GM12873 (cell line): ENCODE measurements at regions not wholly inside any gene's neighbourhood (a gene's known extent, or its start where the extent isn't known, plus 50 kb on each side); places are given as distances from the start of the nearest gene placed in this dataset.

Experiments used
- CTCF ChIP-seq: IDR thresholded peaks from 2 replicates; pipeline ENCODE4 v1.5.1; 2012; ENCODE audit warnings: low read depth, mild to moderate bottlenecking, moderate library complexity, low read length, control low read depth; ENCODE audit not compliant: insufficient read depth; ENCODE audit errors: missing control alignments

- TF ChIP-seq CTCF: no peak
Observed at GRCh38 chr4:73001885-73002284, 67.6 kb downstream of the COX18 start.

- TF ChIP-seq CTCF: no peak
Observed at GRCh38 chr4:72997409-72997808, 72.1 kb downstream of the COX18 start.

- TF ChIP-seq CTCF: no peak
Observed at GRCh38 chr4:72994670-72995069, 74.8 kb downstream of the COX18 start.

- TF ChIP-seq CTCF: no peak
Observed at GRCh38 chr4:72993876-72994275, 75.6 kb downstream of the COX18 start.

GRCh38 chr4:72991873-72992272 is 77.6 kb downstream of the COX18 start:
- no peak for TF ChIP-seq CTCF

GRCh38 chr4:72987741-72988729 is 81.5 kb downstream of the COX18 start:
- no peak for TF ChIP-seq CTCF

GRCh38 chr4:72984351-72984750 is 85.2 kb downstream of the COX18 start:
- TF ChIP-seq CTCF: no peak
